Effector memory CD4-positive, alpha-beta T cell (primary cell): ENCODE measurements at regions not wholly inside any gene's neighbourhood (a gene's known extent, or its start where the extent isn't known, plus 50 kb on each side); places are given as distances from the start of the nearest gene placed in this dataset.

Experiments
- DNase-seq, 3 donors: peaks; one replicate each; pipeline ENCODE4 v3.0.0-alpha.2; 2020
- H3K27ac ChIP-seq: 2 replicates; pipeline ENCODE4 v1.7.0; 2013; ENCODE audit warnings: mild to moderate bottlenecking, low read length, moderate library complexity; ENCODE audit not compliant: insufficient read depth, poor library complexity, severe bottlenecking
- H3K27me3 ChIP-seq: replicated peaks from 2 replicates; pipeline ENCODE4 v1.7.0; 2013; ENCODE audit warnings: mild to moderate bottlenecking, low read length; ENCODE audit not compliant: insufficient read depth, control insufficient read depth, poor library complexity, severe bottlenecking
- H3K36me3 ChIP-seq: 2 replicates; pipeline ENCODE4 v1.7.0; 2013; ENCODE audit warnings: mild to moderate bottlenecking, low read length, moderate library complexity; ENCODE audit not compliant: control insufficient read depth, insufficient read depth
- H3K4me1 ChIP-seq: 2 replicates; pipeline ENCODE4 v1.7.0; 2013; ENCODE audit warnings: low read length, mild to moderate bottlenecking; ENCODE audit not compliant: control insufficient read depth, insufficient read depth, poor library complexity, severe bottlenecking
- H3K4me3 ChIP-seq: 2 replicates; pipeline ENCODE4 v1.7.0; 2013; ENCODE audit warnings: low read length, low read depth, mild to moderate bottlenecking; ENCODE audit not compliant: insufficient read depth, poor library complexity, severe bottlenecking
- H3K9me3 ChIP-seq: 2 replicates; pipeline ENCODE4 v1.7.0; 2013; ENCODE audit warnings: mild to moderate bottlenecking, low read length, moderate library complexity; ENCODE audit not compliant: control insufficient read depth

DNA sequence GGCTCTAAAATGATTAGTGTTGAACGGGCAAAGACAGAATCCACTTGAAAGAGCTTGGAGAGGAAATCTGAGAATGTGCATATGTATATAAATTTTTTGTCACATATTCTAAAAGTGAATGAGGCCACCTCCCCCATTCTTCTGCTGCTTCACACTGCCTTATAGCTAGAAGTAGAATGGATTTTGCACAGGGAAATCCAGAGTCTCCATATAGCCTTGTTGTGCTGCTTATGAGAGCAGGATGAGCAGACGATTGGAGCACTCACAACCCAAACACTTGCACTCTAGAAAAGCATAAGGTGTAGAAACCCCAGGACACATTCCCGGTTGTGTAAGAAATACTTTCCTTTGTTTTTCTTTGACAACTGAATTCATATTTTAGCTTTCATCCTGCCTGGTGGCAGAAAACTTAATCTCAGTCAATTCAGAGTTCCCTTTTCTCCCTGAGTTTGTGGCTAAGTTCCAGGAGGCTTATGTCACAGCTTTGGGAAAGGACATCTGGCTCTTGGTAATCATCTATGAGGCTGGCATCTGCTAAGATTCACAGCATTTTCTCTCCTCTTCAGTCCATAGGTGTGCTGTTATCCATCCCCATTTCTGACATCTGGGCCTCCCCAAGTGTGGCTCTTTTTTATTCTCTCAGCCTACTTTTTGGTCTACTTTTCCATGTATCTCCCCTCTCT, 188.4 kb upstream of the PFN2 start:
- Histone ChIP-seq H3K36me3 (no peaks in the 10 kb centered on the region), H3K9me3 (no peaks in the 10 kb centered on the region), H3K27me3 (no peaks in the 10 kb centered on the region), H3K4me1 (no peaks in the 10 kb centered on the region), H3K4me3 (no peak overlapping the region), H3K27ac (no peak overlapping the region)
- DNase-seq, result no peak

DNA sequence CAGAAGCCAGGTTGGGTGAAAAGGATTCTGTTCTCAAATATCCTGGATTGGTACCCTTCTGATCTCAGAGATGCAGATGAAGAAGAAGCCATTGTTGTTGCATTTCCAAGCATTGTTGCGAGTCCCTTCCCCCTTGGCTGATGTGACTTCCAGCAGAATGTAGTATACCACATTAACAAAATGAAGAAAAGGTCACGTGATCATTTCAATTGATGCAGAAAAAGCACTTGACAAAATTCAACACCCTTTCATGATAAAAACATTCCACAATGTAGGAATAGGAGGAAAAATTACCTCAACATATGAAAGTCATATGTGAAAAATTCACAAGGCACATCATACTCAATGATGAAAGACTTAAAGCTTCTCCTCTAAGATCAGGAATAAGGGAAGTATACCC, 181.9 kb upstream of the PFN2 start:
- no peaks in the 10 kb centered on the region for H3K27me3 ChIP-seq
- H3K4me1 ChIP-seq, result no peaks in the 10 kb centered on the region
- DNase-seq, result no peak
- no peaks in the 10 kb centered on the region for H3K36me3 ChIP-seq
- no peak overlapping the region for H3K27ac ChIP-seq
- H3K4me3 ChIP-seq, result no peak overlapping the region
- no peaks in the 10 kb centered on the region for H3K9me3 ChIP-seq

DNA sequence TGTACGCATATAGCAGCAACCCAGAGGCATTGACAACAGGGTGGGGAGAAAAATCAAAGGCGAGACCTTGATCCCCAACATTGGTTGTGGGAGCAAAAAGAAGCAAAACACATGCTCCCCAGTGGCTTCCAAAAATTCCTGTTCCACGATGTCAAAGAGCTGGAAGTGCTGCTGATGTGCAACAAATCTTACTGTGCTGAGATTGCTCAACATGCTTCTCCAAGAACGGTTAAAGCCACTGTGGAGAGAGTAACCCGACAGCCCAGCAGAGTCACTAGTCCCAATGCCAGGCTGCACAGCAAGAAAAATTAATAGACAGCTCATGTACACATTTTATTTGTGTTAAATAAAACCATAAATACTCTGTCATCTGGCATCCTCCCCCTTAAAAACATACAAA, 179.9 kb upstream of the PFN2 start:
- Histone ChIP-seq H3K27me3 (no peaks in the 10 kb centered on the region), H3K9me3 (no peaks in the 10 kb centered on the region), H3K36me3 (no peaks in the 10 kb centered on the region), H3K27ac (no peak overlapping the region), H3K4me3 (no peak overlapping the region), H3K4me1 (no peaks in the 10 kb centered on the region)
- DNase-seq, result no peak

DNA sequence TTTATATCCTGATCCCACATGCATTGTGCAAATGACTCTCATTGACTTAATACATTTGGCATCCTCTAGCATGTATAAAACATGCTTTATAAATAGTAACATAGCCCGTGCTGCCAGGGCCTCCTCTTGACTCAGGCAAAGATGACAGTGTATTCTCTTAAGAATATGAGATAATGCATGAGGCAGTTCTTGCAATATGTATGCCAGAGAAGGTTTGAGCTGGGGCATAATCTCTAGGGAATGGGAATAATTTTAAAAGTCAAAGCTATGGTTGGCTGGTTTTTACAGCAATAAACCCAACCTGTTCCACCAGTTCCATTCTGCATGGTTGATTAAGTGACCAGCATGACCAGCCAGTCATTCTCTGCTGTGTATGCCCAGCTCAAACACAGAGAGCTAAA, 179.0 kb upstream of the PFN2 start:
- Histone ChIP-seq H3K4me1 (no peaks in the 10 kb centered on the region), H3K4me3 (no peak overlapping the region), H3K27ac (no peak overlapping the region), H3K36me3 (no peaks in the 10 kb centered on the region), H3K27me3 (no peaks in the 10 kb centered on the region), H3K9me3 (no peaks in the 10 kb centered on the region)
- DNase-seq, result no peak

DNA sequence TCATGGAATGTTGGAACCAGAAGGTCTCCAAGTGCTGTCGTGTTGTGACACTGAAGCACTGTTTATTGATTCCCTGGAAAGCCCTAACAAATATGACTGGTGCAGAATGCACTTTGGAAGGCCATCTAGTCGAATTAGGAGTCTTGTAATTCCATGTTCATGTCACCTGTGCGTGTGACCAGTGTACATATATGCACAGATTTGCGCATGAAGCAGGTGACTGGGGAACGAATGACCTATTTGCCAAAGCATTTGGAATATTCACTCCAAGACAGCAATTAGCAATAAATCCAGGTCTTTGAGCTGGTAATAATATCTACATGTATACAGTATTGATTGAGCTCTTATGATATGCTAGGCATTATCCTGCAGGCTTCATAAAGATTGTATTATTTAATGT, 177.5 kb upstream of the PFN2 start:
- DNase-seq, result no peak
- Histone ChIP-seq H3K27me3 (no peaks in the 10 kb centered on the region), H3K4me3 (no peak overlapping the region), H3K9me3 (no peaks in the 10 kb centered on the region), H3K4me1 (no peaks in the 10 kb centered on the region), H3K36me3 (no peaks in the 10 kb centered on the region), H3K27ac (no peak overlapping the region)

DNA sequence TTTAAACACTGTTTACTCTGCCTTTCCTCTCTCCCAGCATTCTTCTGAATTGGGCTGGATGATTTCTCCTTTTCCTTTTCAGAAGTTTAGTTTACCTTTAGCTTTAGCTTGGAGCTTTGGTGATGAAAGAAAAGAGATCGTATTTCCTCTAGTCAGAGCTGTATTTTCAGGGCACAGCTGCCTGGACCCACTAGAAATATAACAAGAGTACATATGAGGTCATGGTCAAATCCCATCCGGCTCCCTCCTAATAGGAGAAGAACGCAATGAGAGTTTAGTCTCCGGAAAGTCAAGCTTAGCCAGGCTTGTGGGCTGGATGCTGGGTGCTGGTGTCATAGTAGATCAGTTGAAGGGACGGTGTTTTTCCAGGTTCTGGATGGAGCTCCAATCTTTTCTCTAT, 177.1 kb upstream of the PFN2 start:
- no peaks in the 10 kb centered on the region for H3K27me3 ChIP-seq
- H3K4me3 ChIP-seq, result no peak overlapping the region
- H3K27ac ChIP-seq, result no peak overlapping the region
- DNase-seq, result no peak
- no peaks in the 10 kb centered on the region for H3K4me1 ChIP-seq
- no peaks in the 10 kb centered on the region for H3K9me3 ChIP-seq
- no peaks in the 10 kb centered on the region for H3K36me3 ChIP-seq

DNA sequence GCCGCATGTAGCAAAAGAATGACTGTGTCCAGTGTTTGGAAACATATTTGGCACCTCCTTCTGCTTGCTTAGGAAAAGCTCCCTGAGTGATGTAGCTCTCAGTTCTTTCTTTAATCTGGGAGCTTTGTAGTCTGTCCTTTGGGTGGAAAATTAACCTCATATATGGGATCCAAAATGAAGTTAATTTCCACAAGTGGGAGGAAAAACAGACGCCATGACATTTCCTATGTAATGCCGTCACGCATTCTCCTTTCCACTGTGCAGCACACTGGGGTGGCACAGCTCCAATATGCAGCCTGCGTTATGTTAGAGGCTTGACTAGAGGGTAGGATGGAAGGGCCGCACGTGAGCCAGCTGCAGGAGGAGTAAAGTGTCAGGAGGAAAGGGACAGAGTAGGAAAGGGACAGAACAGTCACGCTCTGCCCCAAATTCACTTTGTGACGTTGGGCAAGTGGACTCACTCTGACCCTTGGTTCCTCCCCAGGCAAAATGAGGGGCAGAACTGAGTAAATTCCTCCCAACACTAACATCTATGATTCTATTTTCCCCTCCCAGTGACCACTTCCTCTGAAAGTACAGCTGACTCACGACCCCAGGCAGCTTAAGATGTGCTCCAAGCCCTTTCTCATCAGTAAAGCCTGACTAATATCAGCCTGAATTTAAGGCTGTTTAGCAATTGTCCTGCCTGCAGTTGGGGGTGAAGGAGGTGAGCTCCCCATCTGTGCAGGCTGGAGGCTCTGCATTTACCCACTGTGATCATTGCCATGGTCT, 176.5 kb upstream of the PFN2 start:
- H3K36me3 ChIP-seq, result no peaks in the 10 kb centered on the region
- H3K27ac ChIP-seq, result no peak overlapping the region
- no peak for DNase-seq
- H3K9me3 ChIP-seq, result no peaks in the 10 kb centered on the region
- H3K27me3 ChIP-seq, result no peaks in the 10 kb centered on the region
- no peaks in the 10 kb centered on the region for H3K4me1 ChIP-seq
- no peak overlapping the region for H3K4me3 ChIP-seq

DNA sequence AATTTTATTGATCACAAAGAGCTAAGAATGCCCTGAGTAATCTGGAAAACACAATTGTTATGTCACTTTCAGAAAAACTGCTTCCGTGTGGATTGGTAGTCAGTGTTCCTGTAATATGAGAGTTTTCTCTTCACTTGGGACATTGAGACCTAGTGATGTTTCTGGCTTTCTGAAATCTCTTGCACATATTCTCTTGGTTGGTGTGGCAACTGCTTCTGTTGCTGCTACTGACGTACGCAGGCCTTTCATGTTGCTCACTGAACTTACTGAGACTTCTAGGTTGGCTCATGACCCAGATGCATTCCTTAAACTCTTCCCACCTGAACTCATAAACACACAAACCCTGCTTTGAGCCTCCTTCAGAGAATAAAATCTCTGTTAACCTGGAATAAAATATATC, 175.0 kb upstream of the PFN2 start:
- Histone ChIP-seq H3K36me3 (no peaks in the 10 kb centered on the region), H3K4me3 (no peak overlapping the region), H3K4me1 (no peaks in the 10 kb centered on the region), H3K27me3 (no peaks in the 10 kb centered on the region), H3K9me3 (no peaks in the 10 kb centered on the region), H3K27ac (no peak overlapping the region)
- DNase-seq, result no peak

DNA sequence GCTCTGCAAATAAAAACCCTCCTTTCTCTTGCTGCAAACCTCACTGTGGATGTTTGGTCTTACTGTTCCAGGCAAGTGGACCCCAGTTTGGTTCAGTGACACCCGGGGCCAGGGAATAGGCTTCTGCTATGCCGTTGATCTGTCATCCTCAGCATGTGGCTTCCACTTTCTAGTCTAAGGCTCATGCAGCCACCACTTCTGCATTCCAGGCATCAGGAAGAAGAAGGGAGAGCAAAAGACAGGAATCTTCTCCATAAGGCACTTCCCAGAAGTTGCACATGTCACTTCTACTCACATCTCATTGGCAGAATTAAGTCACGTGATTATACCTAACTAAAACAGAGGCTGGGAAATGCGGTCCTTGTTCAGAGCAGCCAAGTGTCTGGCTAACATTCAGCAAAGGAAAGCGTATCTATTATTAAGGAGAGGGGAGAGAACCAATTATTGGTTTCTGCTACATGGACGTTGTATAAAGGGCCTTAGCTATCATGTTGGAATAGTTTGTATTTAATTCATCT, 173.6 kb upstream of the PFN2 start:
- DNase-seq, result no peak
- H3K9me3 ChIP-seq, result no peaks in the 10 kb centered on the region
- H3K36me3 ChIP-seq, result no peaks in the 10 kb centered on the region
- H3K27me3 ChIP-seq, result no peaks in the 10 kb centered on the region
- H3K4me1 ChIP-seq, result no peaks in the 10 kb centered on the region
- no peak overlapping the region for H3K4me3 ChIP-seq
- no peak overlapping the region for H3K27ac ChIP-seq

DNA sequence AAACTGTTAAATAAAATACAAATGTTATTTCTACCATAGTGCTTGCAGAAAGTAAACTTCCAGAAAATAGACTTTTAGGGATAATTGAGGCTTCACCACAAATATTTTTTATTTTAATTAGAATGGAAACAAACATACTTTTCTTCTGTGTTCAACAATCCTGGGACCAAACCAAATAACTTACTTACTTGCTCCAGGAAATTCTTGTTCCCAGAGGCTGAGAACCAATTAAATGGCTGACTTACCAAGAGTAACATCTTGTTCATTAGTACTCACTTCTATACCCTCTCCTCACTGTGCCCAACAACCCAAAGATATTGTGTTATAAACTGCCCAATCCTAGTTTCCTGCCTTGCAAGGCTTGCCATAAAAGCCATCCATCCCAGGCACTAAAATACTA, 172.2 kb upstream of the PFN2 start:
- no peak overlapping the region for H3K27ac ChIP-seq
- no peaks in the 10 kb centered on the region for H3K9me3 ChIP-seq
- no peaks in the 10 kb centered on the region for H3K36me3 ChIP-seq
- no peaks in the 10 kb centered on the region for H3K27me3 ChIP-seq
- DNase-seq, result no peak
- H3K4me3 ChIP-seq, result no peak overlapping the region
- no peaks in the 10 kb centered on the region for H3K4me1 ChIP-seq
